ENCODE measurements at regions not wholly inside any gene's neighbourhood (a gene's known extent, or its start where the extent isn't known, plus 50 kb on each side); places are given as distances from the start of the nearest gene placed in this dataset.

DNA sequence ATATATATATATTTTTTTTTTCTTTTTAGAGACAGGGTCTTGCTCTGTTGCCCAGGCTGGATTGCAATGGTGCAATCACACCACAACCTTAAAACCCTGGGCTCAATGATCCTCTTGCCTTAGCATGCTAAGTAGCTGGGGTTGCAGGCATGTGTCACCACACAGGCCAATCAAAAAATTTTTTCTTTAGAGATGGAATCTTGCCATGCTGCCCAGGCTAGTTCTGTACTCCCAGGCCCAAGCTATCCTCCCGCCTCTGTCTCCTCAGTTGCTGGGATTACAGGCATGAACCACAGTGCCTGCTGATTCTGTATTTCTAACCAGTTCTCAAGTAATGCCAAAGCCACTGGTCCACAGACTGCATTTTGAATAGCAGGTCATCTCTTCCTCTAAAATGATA is 291.3 kb upstream of the ZPLD1 start:
- no peak overlapping the region for H3K27ac Mint-ChIP-seq
- no peaks in the 10 kb centered on the region for H3K36me3 Mint-ChIP-seq (ENCODE audit: insufficient read depth)
- TF ChIP-seq, protein P1, sequence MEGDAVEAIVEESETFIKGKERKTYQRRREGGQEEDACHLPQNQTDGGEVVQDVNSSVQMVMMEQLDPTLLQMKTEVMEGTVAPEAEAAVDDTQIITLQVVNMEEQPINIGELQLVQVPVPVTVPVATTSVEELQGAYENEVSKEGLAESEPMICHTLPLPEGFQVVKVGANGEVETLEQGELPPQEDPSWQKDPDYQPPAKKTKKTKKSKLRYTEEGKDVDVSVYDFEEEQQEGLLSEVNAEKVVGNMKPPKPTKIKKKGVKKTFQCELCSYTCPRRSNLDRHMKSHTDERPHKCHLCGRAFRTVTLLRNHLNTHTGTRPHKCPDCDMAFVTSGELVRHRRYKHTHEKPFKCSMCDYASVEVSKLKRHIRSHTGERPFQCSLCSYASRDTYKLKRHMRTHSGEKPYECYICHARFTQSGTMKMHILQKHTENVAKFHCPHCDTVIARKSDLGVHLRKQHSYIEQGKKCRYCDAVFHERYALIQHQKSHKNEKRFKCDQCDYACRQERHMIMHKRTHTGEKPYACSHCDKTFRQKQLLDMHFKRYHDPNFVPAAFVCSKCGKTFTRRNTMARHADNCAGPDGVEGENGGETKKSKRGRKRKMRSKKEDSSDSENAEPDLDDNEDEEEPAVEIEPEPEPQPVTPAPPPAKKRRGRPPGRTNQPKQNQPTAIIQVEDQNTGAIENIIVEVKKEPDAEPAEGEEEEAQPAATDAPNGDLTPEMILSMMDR (IDR thresholded peaks at IDR 0.05; ENCODE audit: unreplicated experiment) = no peak
- H3K4me1 Mint-ChIP-seq (ENCODE audit: low read depth) = peaks cover 10% of the 10 kb centered on the region
- H3K9me3 Mint-ChIP-seq (ENCODE audit: low read depth) = peaks cover 1% of the 10 kb centered on the region
- DNase-seq (ENCODE audit: low spot score, unreplicated experiment) = no peak
- H3K4me3 Mint-ChIP-seq (ENCODE audit: low read depth) = no peak overlapping the region
- H3K27me3 Mint-ChIP-seq = no peaks in the 10 kb centered on the region

DNA sequence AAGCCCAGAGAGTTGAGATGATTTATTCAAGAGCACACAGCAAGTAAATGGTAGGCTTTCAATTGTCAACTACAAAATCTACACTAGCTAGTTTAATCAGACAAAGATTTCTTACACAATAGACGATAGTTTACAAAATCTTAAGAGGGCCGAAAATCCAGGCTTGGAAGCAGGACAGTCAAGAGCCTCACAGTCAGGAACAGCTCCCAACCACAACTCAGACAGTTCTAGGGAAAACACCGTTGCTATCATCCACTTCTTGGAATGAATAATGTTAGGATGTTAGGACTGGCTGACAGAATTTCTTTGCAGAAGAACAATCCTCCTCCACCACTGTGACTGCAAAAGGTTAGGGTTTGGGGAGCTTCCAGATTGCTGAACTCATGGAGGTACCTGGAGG is 290.8 kb upstream of the ZPLD1 start:
- TF ChIP-seq, protein P1 (IDR thresholded peaks at IDR 0.05; ENCODE audit: unreplicated experiment) = no peak
- Mint-ChIP-seq H3K27me3 (no peaks in the 10 kb centered on the region), H3K9me3 (ENCODE audit: low read depth) (peaks cover 3% of the 10 kb centered on the region), H3K27ac (no peak overlapping the region), H3K36me3 (ENCODE audit: insufficient read depth) (no peaks in the 10 kb centered on the region), H3K4me3 (ENCODE audit: low read depth) (no peak overlapping the region), H3K4me1 (ENCODE audit: low read depth) (peaks cover 10% of the 10 kb centered on the region)
- DNase-seq (ENCODE audit: low spot score, unreplicated experiment) = no peak

DNA sequence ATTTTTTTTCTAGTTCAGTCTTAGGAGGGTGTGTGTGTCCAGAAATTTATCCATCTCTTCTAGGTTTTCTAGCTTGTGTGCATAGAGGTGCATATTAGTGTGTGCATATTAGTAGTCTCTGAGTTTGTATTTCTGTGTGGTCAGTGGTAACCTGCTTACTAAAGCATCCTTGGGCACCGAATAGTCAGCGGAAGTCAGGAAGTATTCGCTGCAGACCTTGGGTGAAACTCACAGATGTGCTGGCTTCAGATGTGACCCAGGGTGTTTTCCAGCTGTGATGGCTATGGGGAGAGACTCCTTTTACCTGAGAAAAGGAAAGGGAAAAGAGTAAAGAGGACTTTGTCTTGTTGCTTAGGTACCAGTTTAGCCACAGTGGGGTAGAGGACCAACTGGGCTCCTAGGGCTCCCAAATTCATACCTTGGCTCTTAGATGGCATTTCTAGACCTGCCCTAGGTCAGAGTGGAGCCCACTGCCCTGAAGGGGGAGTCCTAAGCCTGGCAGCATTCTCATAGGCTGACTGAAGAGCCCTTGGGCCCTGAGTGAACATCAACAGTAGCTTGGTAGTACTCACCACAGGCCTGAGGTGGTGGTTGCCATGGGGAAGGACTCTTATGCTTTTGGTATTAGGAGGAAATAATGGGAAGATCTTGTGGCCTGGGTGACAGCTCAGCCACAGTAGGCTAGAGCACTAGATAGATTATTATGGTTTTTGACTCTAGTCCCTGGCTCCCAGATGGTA is 286.0 kb upstream of the ZPLD1 start:
- no peak overlapping the region for H3K27ac Mint-ChIP-seq

DNA sequence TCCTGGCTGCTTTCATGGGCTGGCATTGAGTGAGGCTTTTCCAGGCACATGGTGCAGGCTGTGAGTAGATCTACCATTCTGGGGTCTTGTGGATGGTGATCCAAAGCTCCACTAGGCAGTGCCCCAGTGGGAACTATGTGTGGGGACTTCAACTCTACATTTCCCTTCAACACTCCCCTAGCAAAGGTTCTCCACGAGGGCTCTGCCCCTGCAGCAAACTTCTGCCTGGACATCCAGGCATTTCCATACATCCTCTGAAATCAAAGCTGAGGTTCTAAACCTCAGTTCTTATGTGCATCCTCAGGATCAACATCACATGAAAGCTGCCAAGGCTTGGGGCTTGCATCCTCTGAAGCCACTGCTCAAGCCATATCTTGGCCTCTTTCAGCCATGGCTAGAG is 282.9 kb upstream of the ZPLD1 start:
- H3K36me3 Mint-ChIP-seq (ENCODE audit: insufficient read depth) = no peaks in the 10 kb centered on the region
- no peaks in the 10 kb centered on the region for H3K4me1 Mint-ChIP-seq (ENCODE audit: low read depth)
- no peak for DNase-seq (ENCODE audit: low spot score, unreplicated experiment)
- no peak overlapping the region for H3K27ac Mint-ChIP-seq
- H3K27me3 Mint-ChIP-seq = no peaks in the 10 kb centered on the region
- no peak overlapping the region for H3K4me3 Mint-ChIP-seq (ENCODE audit: low read depth)
- TF ChIP-seq, protein P1 (IDR thresholded peaks at IDR 0.05; ENCODE audit: unreplicated experiment) = no peak
- H3K9me3 Mint-ChIP-seq (ENCODE audit: low read depth) = peaks cover 33% of the 10 kb centered on the region

More for the DNA sequence above, 286.0 kb upstream of the ZPLD1 start:
- Mint-ChIP-seq H3K9me3 (ENCODE audit: low read depth) (peaks cover 26% of the 10 kb centered on the region), H3K36me3 (ENCODE audit: insufficient read depth) (no peaks in the 10 kb centered on the region), H3K27me3 (no peaks in the 10 kb centered on the region), H3K4me3 (ENCODE audit: low read depth) (no peak overlapping the region), H3K4me1 (ENCODE audit: low read depth) (no peaks in the 10 kb centered on the region)
- DNase-seq (ENCODE audit: low spot score, unreplicated experiment) = no peak
- TF ChIP-seq, protein P1 (IDR thresholded peaks at IDR 0.05; ENCODE audit: unreplicated experiment) = no peak

DNA sequence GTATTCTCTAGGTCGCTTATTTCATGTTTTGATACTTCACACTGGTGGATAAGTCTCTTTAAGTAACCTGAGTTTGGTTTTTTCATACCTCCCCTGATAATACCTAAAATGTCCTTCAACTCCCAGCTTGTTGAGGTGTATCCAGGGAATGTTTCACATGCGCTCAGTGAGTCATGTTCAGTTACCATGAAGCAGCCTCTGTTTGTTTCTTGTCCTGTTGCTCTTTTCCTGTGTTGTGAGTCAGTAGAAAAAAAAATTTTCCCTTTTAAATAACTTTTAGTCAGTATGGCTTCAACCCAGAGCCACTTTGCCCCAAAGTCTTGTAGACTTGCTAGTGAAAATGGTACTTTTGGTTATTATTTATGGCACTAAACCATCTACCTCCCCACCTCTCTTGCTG is 278.4 kb upstream of the ZPLD1 start:
- no peaks in the 10 kb centered on the region for H3K27me3 Mint-ChIP-seq
- no peak overlapping the region for H3K27ac Mint-ChIP-seq
- no peaks in the 10 kb centered on the region for H3K4me1 Mint-ChIP-seq (ENCODE audit: low read depth)
- no peak for DNase-seq (ENCODE audit: low spot score, unreplicated experiment)
- H3K36me3 Mint-ChIP-seq (ENCODE audit: insufficient read depth) = no peaks in the 10 kb centered on the region
- TF ChIP-seq, protein P1 (IDR thresholded peaks at IDR 0.05; ENCODE audit: unreplicated experiment) = no peak
- peaks cover 19% of the 10 kb centered on the region for H3K9me3 Mint-ChIP-seq (ENCODE audit: low read depth)
- no peak overlapping the region for H3K4me3 Mint-ChIP-seq (ENCODE audit: low read depth)

Measured in progenitor cell of endocrine pancreas (in vitro differentiated cells).